ENCODE measurements at regions not wholly inside any gene's neighbourhood (a gene's known extent, or its start where the extent isn't known, plus 50 kb on each side); places are given as distances from the start of the nearest gene placed in this dataset.
A peak's percentile ranks its signal among the peaks of the same experiment; 100 is the strongest.
"Not testable (repeated sequence)": the region's sequence is repeated elsewhere in the genome, so short reads cannot be mapped to it uniquely, and the experiment has no call there.

DNA sequence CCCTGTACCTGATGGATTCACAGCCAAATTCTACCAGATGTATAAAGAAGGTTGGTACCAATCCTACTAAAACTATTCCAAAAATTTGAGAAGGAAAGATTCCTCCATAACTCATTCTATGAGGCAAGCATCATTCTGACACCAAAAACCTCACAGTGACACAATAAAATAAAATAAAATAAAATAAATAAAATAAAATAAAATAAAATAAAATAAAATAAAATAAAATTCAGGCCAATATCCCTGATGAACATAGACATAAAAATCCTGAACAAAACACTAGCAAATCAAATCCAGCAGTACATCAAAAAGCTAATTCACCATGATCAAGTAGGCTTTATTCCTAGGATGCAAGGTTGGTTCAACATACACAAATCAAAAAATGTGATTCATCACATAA lies 108.1 kb downstream of the PROX1 start:
- not testable (repeated sequence) for DNase-seq

DNA sequence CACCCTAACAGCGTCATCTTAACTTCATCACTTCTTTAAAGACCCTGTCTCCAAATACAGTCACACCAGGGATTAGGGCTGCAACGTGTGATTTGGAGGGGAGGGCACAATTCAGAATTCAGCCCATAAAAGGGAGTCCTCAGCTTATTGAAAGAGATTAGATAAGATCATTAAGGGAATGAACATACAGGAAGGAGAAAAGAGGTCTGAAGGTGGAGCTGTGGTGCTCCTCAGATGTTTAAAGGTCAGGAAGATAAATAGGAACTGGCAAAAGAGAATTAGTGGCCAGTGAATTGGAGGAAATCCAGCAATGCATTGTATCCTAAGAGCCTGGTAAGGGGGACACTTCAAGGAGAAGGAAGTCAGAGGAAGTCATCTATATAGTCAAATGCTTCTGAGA lies 113.5 kb downstream of the PROX1 start:
- DNase-seq, result no peak

DNA sequence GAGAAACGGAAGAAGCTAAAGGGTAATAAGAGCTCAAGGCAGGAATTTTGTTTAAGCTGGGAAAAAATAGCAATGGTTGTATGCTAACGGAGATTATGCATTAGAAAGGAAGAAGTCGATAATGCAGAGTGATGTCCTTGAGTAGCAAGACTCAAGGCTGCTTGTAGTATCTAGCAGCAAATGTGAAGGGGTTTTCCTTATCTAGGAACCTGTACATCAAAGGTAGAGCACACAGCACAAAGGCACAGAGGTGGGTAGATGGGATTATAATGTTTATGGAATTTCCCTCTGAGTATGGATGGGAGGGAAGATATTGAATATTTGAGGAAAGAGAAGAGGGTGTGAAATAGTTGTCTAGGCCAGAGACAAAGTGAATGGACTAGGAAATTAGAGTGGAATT lies 114.1 kb downstream of the PROX1 start:
- no peak for DNase-seq

DNA sequence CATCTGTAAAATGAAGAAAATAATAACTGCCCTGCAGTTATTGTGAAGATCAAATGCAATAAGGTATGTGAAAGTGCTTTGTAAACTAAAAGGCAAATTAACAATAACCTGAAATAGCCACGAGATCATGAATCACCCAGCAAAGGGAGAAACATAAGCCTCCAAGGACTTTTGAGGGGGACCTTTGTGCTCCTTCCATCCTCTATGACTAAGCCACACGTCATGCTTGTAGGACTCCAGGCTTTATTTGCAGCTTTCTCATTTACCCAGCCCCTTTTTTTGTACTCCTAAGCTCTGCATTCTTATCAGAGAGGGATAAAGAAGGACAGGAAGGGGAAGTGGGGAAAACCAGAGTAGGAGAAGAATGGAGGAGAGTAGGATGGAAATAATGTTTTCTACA lies 115.1 kb downstream of the PROX1 start:
- no peak for DNase-seq

DNA sequence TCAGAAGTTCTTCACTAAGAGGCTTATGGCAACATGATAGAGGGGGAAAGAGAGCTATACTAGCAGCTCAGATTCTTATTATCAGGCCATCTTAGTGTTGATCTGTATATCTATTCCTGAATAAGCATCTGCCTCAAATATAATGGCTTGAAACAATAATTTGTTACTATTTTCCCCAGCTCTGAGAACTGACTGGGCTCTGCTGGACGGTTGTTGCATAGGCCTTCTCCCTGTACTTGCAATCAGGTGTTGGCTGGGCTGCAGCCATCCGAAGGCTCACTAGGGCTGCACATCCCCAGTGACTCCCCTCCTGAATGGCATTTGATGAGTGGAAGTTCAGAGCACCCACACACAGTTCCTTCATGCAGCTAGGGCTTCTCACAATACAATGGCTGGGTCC lies 116.0 kb downstream of the PROX1 start:
- no peak for DNase-seq

DNA sequence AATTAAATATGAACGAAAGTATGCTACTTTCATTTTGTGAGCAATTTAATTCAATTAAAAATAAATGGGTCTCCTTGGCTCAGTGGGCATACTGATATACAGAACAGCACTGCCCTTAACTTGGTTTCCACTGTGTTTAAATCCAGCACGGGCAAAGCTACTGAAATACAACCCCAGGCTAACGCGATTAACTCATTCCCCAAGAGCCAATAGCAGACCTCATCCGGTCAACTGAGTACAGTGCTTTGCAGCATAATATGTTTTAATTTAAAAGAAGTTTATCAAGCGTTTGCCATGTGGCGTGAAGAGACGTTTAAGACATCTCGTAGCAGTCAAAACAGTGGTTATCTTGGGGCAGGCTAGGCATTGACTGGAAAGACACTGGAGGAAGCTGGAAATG lies 118.6 kb downstream of the PROX1 start:
- no peak for DNase-seq

DNA sequence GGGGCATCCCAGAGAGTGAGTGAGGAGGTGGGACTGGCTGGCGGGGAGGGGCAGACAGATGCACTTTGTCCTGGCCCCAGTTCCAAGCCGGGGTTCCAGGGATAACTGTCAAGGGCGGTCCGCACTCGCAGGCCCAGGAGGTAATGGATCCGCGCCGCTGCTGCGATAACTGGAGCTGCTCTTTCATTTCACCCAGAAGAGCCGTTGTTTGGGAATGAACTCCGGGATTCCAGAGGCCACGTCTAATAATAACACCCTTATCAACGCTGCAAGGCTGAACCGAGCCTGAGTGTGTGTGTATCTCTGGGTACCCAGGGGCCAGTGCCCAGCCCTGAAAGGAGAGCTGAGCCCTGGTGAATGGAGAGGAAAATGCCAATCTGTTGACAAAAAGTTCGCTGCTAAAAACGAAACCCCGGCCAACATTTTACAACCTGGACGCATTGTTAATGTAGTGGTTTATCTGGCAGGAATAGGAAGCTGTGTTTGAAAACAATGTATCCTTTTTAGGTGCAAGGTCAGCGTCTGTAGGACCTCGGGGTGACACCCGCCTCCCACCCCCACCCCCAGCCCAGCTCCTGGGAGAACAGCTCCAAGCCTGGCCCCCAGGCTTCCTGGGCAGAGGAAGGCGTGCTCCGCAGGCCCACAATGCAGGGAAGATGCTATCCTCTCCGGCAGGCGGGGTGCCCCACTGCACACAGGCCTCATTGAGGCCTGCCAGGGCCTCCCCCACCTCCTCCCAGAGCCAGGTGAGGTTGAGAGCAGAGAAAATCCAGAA lies 119.7 kb downstream of the PROX1 start:
- DNase-seq, result no peak

DNA sequence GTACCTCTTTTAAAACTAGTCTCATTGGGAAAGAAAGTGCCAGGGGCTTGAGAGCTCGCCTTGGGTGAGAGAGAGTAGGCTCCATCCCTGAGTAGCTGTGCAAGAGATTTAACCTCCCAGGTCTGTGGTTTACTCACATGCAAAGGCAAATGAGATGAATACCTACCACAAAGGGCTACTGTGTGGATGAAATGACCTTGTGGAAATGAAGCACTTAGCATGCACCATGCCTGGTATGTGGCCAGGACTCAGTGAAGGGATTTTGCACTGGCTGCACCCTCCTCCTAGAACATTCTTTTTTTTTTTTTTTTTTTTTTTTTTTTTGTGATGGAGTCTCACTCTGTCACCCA lies 120.3 kb downstream of the PROX1 start:
- DNase-seq, result no peak

DNA sequence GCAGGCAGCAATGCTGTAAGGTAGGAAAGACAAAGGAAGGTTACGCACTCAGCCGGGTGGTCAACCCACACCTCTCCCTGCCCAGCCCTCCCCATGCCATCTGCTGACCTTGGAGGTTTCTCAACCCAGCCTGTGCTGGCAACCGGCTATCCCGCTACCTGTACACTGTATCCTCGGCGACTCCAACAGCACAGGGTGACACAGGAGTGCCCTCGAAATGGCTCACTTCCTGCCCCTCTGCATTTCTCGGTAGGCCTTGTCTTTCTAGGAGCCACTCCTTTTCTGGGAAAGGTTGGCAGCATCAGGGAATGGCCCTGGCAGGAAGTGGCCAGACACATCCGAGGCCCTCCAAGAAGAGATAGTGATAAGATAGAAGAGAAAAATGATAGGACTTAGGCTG lies 124.0 kb downstream of the PROX1 start:
- DNase-seq, result no peak

DNA sequence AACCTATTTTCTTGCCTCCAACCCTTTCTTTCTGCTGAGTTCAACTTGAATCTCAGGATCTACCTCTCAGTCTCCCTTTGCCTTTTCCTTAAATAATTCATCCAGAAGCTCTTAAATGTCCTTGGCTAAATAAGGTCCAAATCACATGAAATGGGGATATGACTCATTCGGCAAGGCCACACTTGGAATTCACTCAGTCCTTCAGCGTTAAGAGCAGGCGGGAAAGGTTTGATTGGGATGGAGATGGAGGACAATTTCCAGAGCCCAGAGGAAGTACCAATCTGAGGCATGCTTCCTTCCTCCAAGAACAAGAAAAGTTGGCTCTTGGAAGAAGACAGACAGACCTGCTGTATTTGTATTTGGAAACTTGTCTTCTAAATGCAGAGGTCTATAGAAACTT lies 128.5 kb downstream of the PROX1 start:
- DNase-seq, result no peak

DNA sequence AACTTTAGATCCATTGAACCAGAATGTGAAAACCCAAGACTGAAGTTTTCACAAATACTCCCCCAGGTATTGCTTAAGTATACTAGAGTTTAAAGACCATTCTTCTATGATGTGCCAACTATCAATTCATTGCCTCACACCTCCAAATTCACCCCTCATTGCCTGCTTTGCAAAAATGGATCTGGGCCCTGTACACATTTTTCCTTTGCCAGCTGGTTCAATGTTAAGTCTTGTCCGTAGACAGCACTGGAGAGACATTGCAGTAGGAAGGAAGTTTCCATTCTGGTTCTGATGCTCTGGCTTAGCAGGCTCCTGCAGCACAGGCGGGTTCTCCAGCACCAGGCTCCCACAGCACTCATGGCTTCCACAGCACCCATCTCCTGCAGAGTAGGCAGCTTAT lies 130.0 kb downstream of the PROX1 start:
- no peak for DNase-seq

DNA sequence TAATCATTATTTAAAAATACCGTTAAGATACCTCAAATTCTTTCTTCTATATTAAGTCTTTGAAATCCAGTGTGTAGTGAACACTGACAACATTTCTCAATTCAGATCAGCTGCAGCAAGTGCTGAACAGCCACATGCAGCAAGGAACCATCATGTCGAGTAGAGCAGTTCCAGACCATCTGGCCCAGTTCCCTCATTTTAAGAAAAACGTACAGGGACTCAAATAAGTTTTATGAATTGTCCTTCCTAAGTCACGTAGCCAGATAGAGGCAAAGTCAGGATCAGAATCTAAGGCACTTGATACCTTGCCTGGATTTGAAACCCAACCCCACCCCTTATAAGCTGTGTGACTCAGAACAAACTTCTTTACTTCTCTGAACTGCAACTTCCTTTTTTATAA lies 132.4 kb downstream of the PROX1 start:
- peak; percentile 22 for DNase-seq

DNA sequence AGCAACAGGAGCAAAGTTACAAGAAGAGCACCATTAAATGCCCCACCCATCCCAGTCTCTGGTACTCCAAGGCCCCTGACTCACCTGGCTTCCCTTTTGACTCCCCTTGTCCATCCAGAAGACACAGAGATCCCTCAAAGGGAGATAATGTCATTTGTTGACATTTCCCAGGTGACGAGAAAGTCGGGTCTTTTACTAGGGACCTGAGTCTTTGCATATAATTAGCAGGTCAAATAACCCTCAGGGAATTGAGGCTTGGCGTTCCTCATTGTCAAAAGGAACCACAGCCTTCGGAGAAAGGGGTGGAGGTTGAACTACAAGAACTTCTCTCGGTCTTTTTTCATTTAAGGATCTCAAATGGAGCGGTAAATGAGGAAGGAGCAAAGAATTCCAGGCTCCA lies 133.2 kb downstream of the PROX1 start:
- DNase-seq, result no peak

DNA sequence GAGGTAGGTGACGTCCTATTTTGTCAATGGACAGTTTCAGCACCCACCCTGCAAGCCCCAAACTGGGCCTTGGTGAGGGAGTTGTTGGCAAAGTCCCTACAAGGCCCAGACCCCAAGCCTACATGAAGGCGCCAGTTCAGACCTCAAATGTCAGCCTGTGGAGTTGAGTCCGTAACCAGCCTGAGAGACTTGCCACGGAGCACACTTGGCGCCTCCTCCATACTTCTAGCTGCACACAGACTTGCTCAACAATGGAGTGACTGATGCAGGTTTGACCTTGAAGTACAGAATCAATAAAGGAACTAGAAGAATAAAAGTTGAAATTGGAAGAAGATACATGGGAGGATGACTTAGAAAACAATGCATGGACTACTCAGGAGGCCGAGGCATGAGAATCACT lies 134.3 kb downstream of the PROX1 start:
- DNase-seq, result no peak

DNA sequence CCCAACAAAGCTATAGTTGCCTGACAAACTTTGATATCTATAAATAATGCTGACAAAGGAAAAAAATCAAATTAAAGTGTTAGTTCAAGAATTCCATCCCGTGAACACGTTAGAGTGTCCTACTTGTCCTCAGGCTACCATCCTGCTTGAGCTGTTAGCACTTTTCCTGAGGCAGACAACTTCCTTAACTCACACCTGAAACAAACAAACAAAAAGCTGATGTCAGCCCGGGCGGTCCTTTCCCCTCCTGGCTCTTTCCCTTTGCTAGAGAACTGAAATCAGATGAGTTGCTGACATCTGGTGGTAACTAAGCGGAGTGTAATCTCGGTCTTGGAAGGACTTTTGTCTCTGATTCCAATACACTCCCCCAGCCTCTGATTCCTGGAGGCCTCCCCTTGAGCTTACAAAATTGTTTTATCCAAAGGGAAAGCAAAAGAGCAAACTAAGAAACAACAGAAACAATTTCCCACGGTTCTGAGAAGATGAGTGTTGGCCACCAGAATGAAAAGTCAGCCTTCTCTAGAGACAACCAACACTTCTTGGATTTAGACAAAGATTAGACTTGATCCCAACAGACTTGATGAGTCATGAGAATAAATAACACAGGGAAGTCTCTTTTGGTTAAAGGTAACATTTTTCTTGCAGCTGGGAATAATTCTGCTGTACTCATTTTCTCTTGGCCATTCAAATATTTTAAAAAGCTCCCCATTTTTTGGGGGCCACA lies 135.4 kb downstream of the PROX1 start:
- peak; percentile 46 for DNase-seq

DNA sequence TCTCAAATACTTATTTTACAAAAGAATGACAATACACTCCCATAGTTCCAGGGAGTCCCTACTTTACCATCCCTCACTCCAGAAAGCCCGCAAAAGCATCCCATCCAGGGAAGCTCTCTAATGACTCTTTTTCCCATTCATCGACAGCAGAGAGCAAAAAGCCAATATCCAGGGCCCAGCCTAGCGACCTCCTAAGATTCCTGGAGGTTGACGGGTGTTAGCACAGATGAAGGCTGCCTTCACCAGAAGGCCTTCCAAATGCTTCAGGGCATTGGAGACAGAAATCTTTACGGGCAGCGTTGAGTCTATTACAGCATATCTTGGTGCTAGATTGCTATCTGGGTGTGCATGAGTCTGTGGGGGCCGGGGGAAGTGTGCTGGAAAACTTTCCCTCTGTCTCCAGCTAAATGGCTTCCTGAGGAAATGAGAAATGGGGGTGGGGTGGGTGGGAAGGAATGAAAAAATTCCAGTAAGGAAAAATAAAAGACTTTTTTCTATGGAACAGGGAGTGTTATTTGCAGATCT lies 136.6 kb downstream of the PROX1 start:
- no peak for DNase-seq

DNA sequence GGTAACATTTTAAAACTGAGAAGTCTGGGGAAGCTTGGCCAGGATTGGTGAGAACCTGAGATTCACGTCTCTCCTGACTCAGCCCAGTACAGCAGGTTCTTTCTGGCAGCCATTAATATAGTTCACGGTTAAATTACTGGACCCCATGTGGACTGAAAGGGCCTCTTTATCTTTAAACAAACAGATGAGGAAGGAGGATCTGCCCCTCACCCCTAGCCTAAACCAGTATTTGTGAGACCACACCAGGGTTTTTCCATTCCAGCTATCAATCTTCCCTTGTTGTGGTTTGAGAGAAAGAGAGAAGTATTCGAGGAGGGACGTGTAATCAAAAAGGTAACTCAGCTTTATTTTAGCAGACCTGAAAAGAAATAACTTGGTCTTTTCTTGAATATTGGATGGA lies 137.1 kb downstream of the PROX1 start:
- no peak for DNase-seq

DNA sequence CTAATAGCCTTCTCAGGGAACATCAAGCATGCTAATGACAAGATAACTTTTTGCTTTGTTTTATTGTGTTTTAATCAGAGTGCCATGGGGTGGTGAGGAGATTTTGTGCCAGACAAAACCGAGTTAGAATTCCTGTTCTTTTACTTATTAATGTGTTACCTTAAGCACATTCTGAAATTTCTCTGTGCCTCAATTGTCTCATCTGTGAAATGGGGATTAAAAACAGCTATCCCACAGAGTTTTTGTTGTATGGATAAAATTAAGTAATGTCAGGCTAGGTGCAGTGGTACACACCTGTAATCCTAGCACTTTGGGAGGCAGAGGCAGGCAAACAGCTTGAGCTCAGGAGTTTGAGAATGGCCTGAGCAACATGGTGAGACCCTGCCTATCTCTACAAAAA lies 138.0 kb downstream of the PROX1 start:
- DNase-seq, result no peak

DNA sequence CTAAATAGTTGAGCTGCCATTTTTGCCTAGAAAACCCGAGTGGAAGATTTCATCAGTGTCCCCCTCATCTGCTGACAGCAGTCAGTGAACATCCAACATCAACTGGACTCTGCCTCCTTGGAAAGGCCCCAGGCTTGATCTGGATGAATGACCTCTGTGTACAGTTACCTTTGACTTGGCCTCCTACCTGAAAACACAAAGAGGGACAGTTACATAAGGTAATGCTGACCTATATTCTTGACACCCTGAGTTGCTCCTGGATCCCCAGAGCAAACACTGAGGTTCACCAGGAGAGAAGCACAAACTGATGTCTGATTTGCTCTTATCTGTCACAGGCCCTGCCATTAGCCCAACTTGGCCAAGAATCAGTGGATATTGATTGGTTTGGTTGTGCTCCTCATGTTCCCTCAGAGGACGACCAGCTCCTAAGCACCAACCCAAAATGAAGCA lies 138.9 kb downstream of the PROX1 start:
- no peak for DNase-seq

DNA sequence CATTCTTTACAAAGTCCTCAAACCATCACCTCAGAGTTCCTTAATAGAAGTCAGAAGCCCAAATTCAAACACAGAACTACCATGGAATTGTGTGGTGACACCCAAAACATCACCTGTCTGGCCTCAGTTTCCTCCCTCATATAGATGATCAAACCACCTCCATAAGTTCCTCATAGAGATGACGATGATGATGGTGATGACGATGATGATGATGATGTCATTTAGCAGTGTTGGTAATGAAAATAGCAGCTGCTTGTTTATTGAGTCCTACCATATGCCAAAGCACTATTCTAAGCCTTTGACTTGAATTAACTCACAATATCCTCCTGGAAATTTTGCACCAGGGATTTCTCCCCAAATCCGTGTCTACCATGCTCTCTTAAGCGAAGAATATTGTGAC lies 139.9 kb downstream of the PROX1 start:
- no peak for DNase-seq

DNA sequence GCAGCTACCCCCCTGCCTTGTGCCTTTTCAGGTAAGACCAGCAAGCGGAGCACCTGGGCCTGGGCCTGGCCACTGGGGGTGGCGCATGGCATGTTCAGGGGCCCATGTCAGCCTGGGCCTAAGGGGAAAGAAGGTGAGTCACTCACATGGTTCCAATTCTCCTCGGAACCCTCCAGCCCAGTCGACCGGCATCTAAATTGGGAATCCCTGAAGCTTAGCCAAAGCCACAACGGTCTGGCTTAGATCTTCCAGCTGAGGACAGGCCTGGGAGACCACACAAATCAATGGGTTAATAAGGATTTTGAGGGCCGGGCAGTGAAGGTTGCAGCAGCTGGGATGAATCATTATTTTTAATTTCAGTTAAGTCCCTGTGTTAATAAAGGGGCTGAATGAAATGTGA lies 145.1 kb upstream of the SMYD2 start:
- peak; percentile 40 for DNase-seq

DNA sequence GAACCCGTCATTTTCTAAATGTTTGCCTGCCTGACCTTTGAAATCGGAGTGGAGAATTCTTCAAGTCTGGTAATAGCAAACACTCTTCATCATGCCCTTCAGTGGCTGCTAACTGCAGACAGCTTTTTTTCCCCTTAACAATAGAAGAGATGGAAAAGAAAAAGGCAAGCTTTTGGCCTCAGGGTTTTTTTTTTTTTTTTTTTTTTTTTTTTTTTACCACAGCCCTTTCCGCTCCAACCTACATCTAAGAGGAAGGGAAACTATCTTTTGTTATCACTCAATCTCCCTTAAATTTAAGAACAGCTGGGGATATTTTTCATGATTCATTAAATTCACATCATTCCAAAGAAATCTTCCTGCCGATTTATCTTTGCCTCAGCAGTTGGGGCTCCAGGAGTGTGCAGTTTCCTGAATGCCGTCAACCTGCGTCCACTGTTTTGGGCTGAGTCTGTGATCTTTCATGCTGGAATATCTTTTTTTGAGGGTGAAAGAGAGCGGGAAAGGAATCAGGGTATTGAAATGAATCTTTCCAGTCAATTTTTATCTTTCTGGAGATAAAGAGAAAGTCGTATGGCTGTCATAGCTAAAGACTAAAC lies 144.5 kb upstream of the SMYD2 start:
- DNase-seq, result peak; percentile 69

DNA sequence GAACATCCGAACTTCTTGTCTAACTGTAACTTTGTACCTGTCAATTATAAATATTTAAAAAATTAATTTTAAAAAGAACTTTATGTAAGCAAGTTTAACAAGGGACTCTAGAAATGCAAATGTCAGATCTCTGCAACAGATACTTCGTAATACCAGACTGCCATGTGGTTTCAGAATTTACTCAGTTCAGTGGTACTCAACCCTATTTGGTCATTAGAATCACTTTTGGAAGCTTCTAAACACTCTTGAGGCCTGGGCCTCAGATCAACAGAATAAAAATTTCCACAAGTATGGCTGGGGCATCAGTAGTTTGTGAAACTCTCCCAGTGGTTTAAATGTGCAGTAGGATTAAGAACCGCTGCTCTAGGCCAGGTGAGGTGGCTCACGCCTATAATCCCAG lies 139.5 kb upstream of the SMYD2 start:
- no peak for DNase-seq
